Body of pancreas (tissue), 4 donors: ENCODE measurements at regions not wholly inside any gene's neighbourhood (a gene's known extent, or its start where the extent isn't known, plus 50 kb on each side); places are given as distances from the start of the nearest gene placed in this dataset.

ENCODE experiments used
- POLR2A ChIP-seq, 3 donors: fragments of 450-650 bp; IDR thresholded peaks; one replicate each; pipeline ENCODE4 v1.6.1; 2016; ENCODE audit warnings: antibody characterized with exemption in 3 of 3, mild to moderate bottlenecking in 2 of 3
- TF ChIP-seq, protein P1 (sequence below), 7 experiments: fragments of 450-650 bp in 4 of 7; fragments of 200-600 bp in 3 of 7; sonication (generic) in 3 of 7; IDR thresholded peaks; one replicate each; pipeline ENCODE4 v1.5.1; 2016 to 2019; ENCODE audit warnings: antibody characterized with exemption in 7 of 7

GRCh38 chr13:80841414-80841813 lies 500.5 kb upstream of the SPRY2 start:
- TF ChIP-seq, protein P1, sequence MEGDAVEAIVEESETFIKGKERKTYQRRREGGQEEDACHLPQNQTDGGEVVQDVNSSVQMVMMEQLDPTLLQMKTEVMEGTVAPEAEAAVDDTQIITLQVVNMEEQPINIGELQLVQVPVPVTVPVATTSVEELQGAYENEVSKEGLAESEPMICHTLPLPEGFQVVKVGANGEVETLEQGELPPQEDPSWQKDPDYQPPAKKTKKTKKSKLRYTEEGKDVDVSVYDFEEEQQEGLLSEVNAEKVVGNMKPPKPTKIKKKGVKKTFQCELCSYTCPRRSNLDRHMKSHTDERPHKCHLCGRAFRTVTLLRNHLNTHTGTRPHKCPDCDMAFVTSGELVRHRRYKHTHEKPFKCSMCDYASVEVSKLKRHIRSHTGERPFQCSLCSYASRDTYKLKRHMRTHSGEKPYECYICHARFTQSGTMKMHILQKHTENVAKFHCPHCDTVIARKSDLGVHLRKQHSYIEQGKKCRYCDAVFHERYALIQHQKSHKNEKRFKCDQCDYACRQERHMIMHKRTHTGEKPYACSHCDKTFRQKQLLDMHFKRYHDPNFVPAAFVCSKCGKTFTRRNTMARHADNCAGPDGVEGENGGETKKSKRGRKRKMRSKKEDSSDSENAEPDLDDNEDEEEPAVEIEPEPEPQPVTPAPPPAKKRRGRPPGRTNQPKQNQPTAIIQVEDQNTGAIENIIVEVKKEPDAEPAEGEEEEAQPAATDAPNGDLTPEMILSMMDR (IDR thresholded peaks at IDR 0.05) = no peak
- TF ChIP-seq POLR2A (IDR thresholded peaks at IDR 0.05) = no peak
